ENCODE measurements at regions not wholly inside any gene's neighbourhood (a gene's known extent, or its start where the extent isn't known, plus 50 kb on each side); places are given as distances from the start of the nearest gene placed in this dataset.
"Not testable (repeated sequence)": the region's sequence is repeated elsewhere in the genome, so short reads cannot be mapped to it uniquely, and the experiment has no call there.

- DNase-seq: no peak
Measured at GRCh38 chr4:126761947-126762662, 870.7 kb upstream of the INTU start.

GRCh38 chr4:126762663-126763247, 870.0 kb upstream of the INTU start:
- DNase-seq: no peak

- DNase-seq: no peak
Measured at GRCh38 chr4:126766241-126766640, 866.5 kb upstream of the INTU start.

- no peak for DNase-seq
Measured at GRCh38 chr4:126768338-126768737, 864.4 kb upstream of the INTU start.

GRCh38 chr4:126770811-126771553, 861.8 kb upstream of the INTU start:
- not testable (repeated sequence) for DNase-seq

GRCh38 chr4:126771618-126772017, 861.1 kb upstream of the INTU start:
- not testable (repeated sequence) for DNase-seq

GRCh38 chr4:126772662-126773061, 860.1 kb upstream of the INTU start:
- DNase-seq: no peak

- no peak for DNase-seq
Measured at GRCh38 chr4:126775485-126776106, 857.2 kb upstream of the INTU start.

GRCh38 chr4:126776361-126776760, 856.4 kb upstream of the INTU start:
- no peak for DNase-seq

GRCh38 chr4:126777649-126778048, 855.1 kb upstream of the INTU start:
- DNase-seq: no peak

- DNase-seq: no peak
Measured at GRCh38 chr4:126778348-126778747, 854.4 kb upstream of the INTU start.

GRCh38 chr4:126779001-126779400, 853.8 kb upstream of the INTU start:
- no peak for DNase-seq

GRCh38 chr4:126779436-126780166, 853.2 kb upstream of the INTU start:
- DNase-seq: no peak

GRCh38 chr4:126783191-126783590, 849.6 kb upstream of the INTU start:
- DNase-seq: no peak

- DNase-seq: no peak
Measured at GRCh38 chr4:126784966-126785580, 847.7 kb upstream of the INTU start.

- no peak for DNase-seq
Measured at GRCh38 chr4:126790633-126791032, 842.1 kb upstream of the INTU start.

- DNase-seq: no peak
Measured at GRCh38 chr4:126794363-126794762, 838.4 kb upstream of the INTU start.

- no peak for DNase-seq
Measured at GRCh38 chr4:126798214-126798613, 834.5 kb upstream of the INTU start.

- DNase-seq: no peak
Measured at GRCh38 chr4:126799416-126799815, 833.3 kb upstream of the INTU start.

- no peak for DNase-seq
Measured at GRCh38 chr4:126799971-126800574, 832.7 kb upstream of the INTU start.

- no peak for DNase-seq
Measured at GRCh38 chr4:126800575-126801141, 832.1 kb upstream of the INTU start.

GRCh38 chr4:126807132-126807531, 825.6 kb upstream of the INTU start:
- DNase-seq: no peak

Data from NCI-H748 treated with DMSO at 0.1 percent for 48 hours (cell line).